ENCODE measurements at regions not wholly inside any gene's neighbourhood (a gene's known extent, or its start where the extent isn't known, plus 50 kb on each side); places are given as distances from the start of the nearest gene placed in this dataset.

- FAIRE-seq (no peak), DNase-seq (ENCODE audit: insufficient read length, low spot score) (no peak)
- TF ChIP-seq CTCF (IDR thresholded peaks at IDR 0.05; ENCODE audit: insufficient read depth, missing control alignments), result no peak
Measured at GRCh38 chr18:44526705-44527415, 153.8 kb upstream of the SETBP1 start.

GRCh38 chr18:44533071-44533470 lies 147.6 kb upstream of the SETBP1 start:
- no peak for DNase-seq (ENCODE audit: insufficient read length, low spot score)
- no peak for FAIRE-seq
- no peak for TF ChIP-seq CTCF (IDR thresholded peaks at IDR 0.05; ENCODE audit: insufficient read depth, missing control alignments)

GRCh38 chr18:44536046-44536445 lies 144.6 kb upstream of the SETBP1 start:
- no peak for TF ChIP-seq CTCF (IDR thresholded peaks at IDR 0.05; ENCODE audit: insufficient read depth, missing control alignments)
- FAIRE-seq (no peak), DNase-seq (ENCODE audit: insufficient read length, low spot score) (no peak)

DNA sequence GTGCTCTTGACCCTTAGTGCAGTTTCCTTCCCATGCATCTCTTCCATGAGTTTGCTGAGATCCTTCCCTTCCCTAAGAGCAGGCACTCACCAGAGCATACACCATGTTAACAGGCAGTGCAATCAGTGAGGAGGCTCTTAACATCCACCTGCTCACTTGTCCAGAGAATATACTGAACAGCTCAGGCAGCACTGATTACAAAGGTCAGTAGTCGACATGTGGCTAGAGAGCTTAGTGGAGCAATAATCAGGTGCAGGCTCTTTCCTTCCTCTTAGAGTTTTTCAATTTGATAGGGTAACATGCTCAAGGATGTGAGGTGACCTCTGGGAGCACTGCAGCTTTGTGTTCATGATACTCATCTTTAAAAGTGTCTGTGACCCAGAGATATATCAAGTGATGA lies 144.1 kb upstream of the SETBP1 start:
- TF ChIP-seq CTCF (IDR thresholded peaks at IDR 0.05; ENCODE audit: insufficient read depth, missing control alignments), result no peak
- FAIRE-seq (no peak), DNase-seq (ENCODE audit: insufficient read length, low spot score) (no peak)

DNA sequence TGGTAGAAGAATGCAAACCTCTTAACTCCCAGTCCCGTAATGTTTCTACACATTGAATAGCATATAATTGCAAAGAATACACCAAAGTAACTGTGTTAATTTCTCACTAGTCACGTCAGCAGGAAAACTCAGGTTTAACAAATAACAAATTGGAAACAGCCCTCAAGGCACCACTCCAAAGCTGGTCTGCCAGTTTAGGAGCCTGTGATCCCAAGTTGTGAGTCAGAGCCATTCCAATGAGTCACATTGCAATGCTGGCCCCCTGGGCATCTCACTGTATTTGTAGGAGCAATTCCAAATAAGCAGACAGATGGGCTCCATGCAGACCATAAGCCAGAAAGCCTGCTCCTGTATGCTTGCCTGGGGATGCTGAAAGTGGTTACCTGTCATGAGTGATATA lies 143.2 kb upstream of the SETBP1 start:
- FAIRE-seq (no peak), DNase-seq (ENCODE audit: insufficient read length, low spot score) (no peak)
- no peak for TF ChIP-seq CTCF (IDR thresholded peaks at IDR 0.05; ENCODE audit: insufficient read depth, missing control alignments)

GRCh38 chr18:44539926-44540325 lies 140.8 kb upstream of the SETBP1 start:
- no peak for DNase-seq (ENCODE audit: insufficient read length, low spot score)
- TF ChIP-seq CTCF (IDR thresholded peaks at IDR 0.05; ENCODE audit: insufficient read depth, missing control alignments), result no peak
- FAIRE-seq, result no peak

DNA sequence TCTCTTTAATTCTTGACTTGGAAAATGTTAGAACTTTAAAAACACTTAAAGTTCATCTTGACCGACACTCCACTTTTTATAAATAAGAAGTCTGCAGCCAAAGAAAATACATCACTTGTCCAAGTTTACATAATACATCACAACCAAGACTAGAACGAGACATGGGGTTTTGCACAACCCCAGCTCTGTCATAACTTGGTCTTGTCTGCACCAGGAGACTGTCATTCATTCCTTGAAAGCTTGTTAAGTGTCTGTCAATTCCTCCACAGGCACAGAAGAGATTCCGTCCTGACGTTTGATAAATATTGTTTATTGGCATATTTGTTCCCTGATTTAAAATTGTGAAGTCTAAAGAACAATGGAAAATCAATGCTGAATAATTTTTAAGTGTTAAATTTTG lies 139.5 kb upstream of the SETBP1 start:
- TF ChIP-seq CTCF (IDR thresholded peaks at IDR 0.05; ENCODE audit: insufficient read depth, missing control alignments), result no peak
- DNase-seq (ENCODE audit: insufficient read length, low spot score) (no peak), FAIRE-seq (no peak)

Measured in D721Med (cell line).